CD4-positive, alpha-beta T cell (primary cell): ENCODE measurements at regions not wholly inside any gene's neighbourhood (a gene's known extent, or its start where the extent isn't known, plus 50 kb on each side); places are given as distances from the start of the nearest gene placed in this dataset.

Source experiments
- ATAC-seq: fragments of 200-7000 bp; cut with Tn5 transposase; one replicate; pipeline ENCODE4 v1.10.0; 2022; ENCODE audit warnings: mild to moderate bottlenecking; ENCODE audit not compliant: poor library complexity
- CTCF ChIA-PET: fragments of 350-600 bp; sonication (Branson Sonifier 250); formaldehyde crosslinking; loops from one replicate; lab custom pipeline; 2021; ENCODE audit warnings: antibody characterized with exemption, inconsistent platforms; lab: Charles Lee
- POLR2A ChIA-PET: fragments of 350-600 bp; sonication (Branson Sonifier 250); formaldehyde crosslinking; loops from one replicate; lab custom pipeline; 2021; ENCODE audit warnings: antibody characterized with exemption, inconsistent platforms; lab: Charles Lee
- DNase-seq, 14 experiments: peaks; one replicate each; pipeline ENCODE4 v3.0.0-alpha.2; 2013 to 2020; ENCODE audit warnings: mixed read lengths in 2 of 14
- H3K27ac ChIP-seq, 2 donors: one replicate each; pipeline versions ENCODE4 v1.5.1 to v1.7.0; 2013; ENCODE audit warnings: low read length in 2 of 2, low read depth in 1 of 2, mild to moderate bottlenecking in 1 of 2
- H3K27me3 ChIP-seq, 2 experiments: 1 replicate in 1 of 2; 2 replicates in 1 of 2; pipeline versions ENCODE4 v1.6.1 to v1.7.0; 2013; ENCODE audit warnings: low read length in 2 of 2, control low read depth in 1 of 2, mild to moderate bottlenecking in 1 of 2, moderate library complexity in 1 of 2; ENCODE audit not compliant: insufficient read depth in 2 of 2, control insufficient read depth in 1 of 2
- H3K36me3 ChIP-seq: one replicate; pipeline ENCODE4 v1.6.1; 2013; ENCODE audit warnings: low read length, control low read depth; ENCODE audit not compliant: insufficient read depth
- H3K4me1 ChIP-seq: one replicate; pipeline ENCODE4 v1.6.1; 2013; ENCODE audit warnings: low read length, control low read depth; ENCODE audit not compliant: insufficient read depth
- H3K4me3 ChIP-seq: one replicate; pipeline ENCODE4 v1.5.1; 2013; ENCODE audit warnings: mild to moderate bottlenecking, low read length, moderate library complexity
- H3K9me3 ChIP-seq, 2 experiments: 1 replicate in 1 of 2; 2 replicates in 1 of 2; pipeline versions ENCODE4 v1.6.1 to v1.7.0; 2013; ENCODE audit warnings: low read length in 2 of 2, mild to moderate bottlenecking in 2 of 2, control low read depth in 1 of 2, moderate library complexity in 1 of 2; ENCODE audit not compliant: control insufficient read depth in 1 of 2, insufficient read depth in 1 of 2
- H3K27ac Mint-ChIP-seq: one replicate; pipeline ENCODE4 v1.8.0; 2020; ENCODE audit warnings: mixed read lengths
- H3K27me3 Mint-ChIP-seq: one replicate; pipeline ENCODE4 v1.8.0; 2021; ENCODE audit warnings: mixed read lengths
- H3K36me3 Mint-ChIP-seq: one replicate; pipeline ENCODE4 v1.8.0; 2021; ENCODE audit warnings: low read depth, mixed read lengths
- H3K4me1 Mint-ChIP-seq: one replicate; pipeline ENCODE4 v1.8.0; 2021; ENCODE audit warnings: low read depth, mixed read lengths
- H3K4me3 Mint-ChIP-seq: one replicate; pipeline ENCODE4 v1.8.0; 2020; ENCODE audit warnings: mild to moderate bottlenecking, mixed read lengths
- H3K9me3 Mint-ChIP-seq: one replicate; pipeline ENCODE4 v1.8.0; 2020; ENCODE audit warnings: mixed read lengths
- intact Hi-C, 2 experiments: fragments of 100-400 bp; cut with DNase I in 1 of 2; cut with micrococcal nuclease in 1 of 2; formaldehyde crosslinking; loops; one replicate each; pipeline versions ENCODE4 v1.15.1 to v1.9.0; 2023 to 2025; cut with DNase I, micrococcal nuclease
- TF ChIP-seq, protein P1 (sequence below): fragments of 200-600 bp; IDR thresholded peaks from one replicate; pipeline ENCODE4 v1.8.0; 2022; ENCODE audit warnings: antibody characterized with exemption, mild to moderate bottlenecking

- no peaks in the 10 kb centered on the region for H3K36me3 Mint-ChIP-seq
- Histone ChIP-seq H3K4me1 (no peaks in the 10 kb centered on the region), H3K4me3 (no peak overlapping the region), H3K36me3 (no peaks in the 10 kb centered on the region), H3K27ac (no peak overlapping the region), H3K27me3 (peaks cover 7 to 9% of the 10 kb centered on the region in 2 experiments), H3K9me3 (no peaks in the 10 kb centered on the region)
- no peak overlapping the region for H3K4me3 Mint-ChIP-seq
- no peak overlapping the region for H3K27ac Mint-ChIP-seq
- ATAC-seq (no peak), DNase-seq (no peak)
- peaks cover 30% of the 10 kb centered on the region for H3K27me3 Mint-ChIP-seq
- TF ChIP-seq, protein P1, sequence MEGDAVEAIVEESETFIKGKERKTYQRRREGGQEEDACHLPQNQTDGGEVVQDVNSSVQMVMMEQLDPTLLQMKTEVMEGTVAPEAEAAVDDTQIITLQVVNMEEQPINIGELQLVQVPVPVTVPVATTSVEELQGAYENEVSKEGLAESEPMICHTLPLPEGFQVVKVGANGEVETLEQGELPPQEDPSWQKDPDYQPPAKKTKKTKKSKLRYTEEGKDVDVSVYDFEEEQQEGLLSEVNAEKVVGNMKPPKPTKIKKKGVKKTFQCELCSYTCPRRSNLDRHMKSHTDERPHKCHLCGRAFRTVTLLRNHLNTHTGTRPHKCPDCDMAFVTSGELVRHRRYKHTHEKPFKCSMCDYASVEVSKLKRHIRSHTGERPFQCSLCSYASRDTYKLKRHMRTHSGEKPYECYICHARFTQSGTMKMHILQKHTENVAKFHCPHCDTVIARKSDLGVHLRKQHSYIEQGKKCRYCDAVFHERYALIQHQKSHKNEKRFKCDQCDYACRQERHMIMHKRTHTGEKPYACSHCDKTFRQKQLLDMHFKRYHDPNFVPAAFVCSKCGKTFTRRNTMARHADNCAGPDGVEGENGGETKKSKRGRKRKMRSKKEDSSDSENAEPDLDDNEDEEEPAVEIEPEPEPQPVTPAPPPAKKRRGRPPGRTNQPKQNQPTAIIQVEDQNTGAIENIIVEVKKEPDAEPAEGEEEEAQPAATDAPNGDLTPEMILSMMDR = no peak
- ChIA-PET CTCF (no interaction called here), POLR2A (no interaction called here)
- H3K9me3 Mint-ChIP-seq = no peaks in the 10 kb centered on the region
- intact Hi-C loops = no loop called here
- H3K4me1 Mint-ChIP-seq = no peaks in the 10 kb centered on the region
These were observed 317.6 kb downstream of the PRDM2 start for GRCh38 chr1:14017531-14017961.

GRCh38 chr1:14019461-14019860 lies 319.5 kb downstream of the PRDM2 start:
- H3K4me3 ChIP-seq = no peak overlapping the region
- no peaks in the 10 kb centered on the region for H3K9me3 ChIP-seq
- Mint-ChIP-seq H3K9me3 (no peaks in the 10 kb centered on the region), H3K27me3 (peaks cover 33% of the 10 kb centered on the region), H3K36me3 (no peaks in the 10 kb centered on the region), H3K4me3 (no peak overlapping the region), H3K4me1 (no peaks in the 10 kb centered on the region), H3K27ac (no peak overlapping the region)
- DNase-seq = no peak
- H3K4me1 ChIP-seq = no peaks in the 10 kb centered on the region
- H3K36me3 ChIP-seq = no peaks in the 10 kb centered on the region
- ChIA-PET CTCF (no interaction called here), POLR2A (no interaction called here)
- no peak overlapping the region for H3K27ac ChIP-seq
- intact Hi-C loops = no loop called here
- TF ChIP-seq, protein P1 = no peak
- peaks cover 7 to 9% of the 10 kb centered on the region in 2 experiments for H3K27me3 ChIP-seq
- no peak for ATAC-seq

GRCh38 chr1:14020006-14020405 lies 320.0 kb downstream of the PRDM2 start:
- no peak for ATAC-seq
- Histone ChIP-seq H3K4me1 (no peaks in the 10 kb centered on the region), H3K36me3 (no peaks in the 10 kb centered on the region), H3K27ac (no peak overlapping the region), H3K27me3 (peaks cover 7 to 9% of the 10 kb centered on the region in 2 experiments), H3K9me3 (no peaks in the 10 kb centered on the region), H3K4me3 (no peak overlapping the region)
- Mint-ChIP-seq H3K4me3 (no peak overlapping the region), H3K27me3 (peaks cover 33% of the 10 kb centered on the region), H3K27ac (no peak overlapping the region), H3K9me3 (no peaks in the 10 kb centered on the region), H3K36me3 (no peaks in the 10 kb centered on the region), H3K4me1 (no peaks in the 10 kb centered on the region)
- ChIA-PET POLR2A (no interaction called here), CTCF (no interaction called here)
- DNase-seq = no peak
- intact Hi-C loops = no loop called here
- TF ChIP-seq, protein P1 = no peak
